ENCODE measurements at regions not wholly inside any gene's neighbourhood (a gene's known extent, or its start where the extent isn't known, plus 50 kb on each side); places are given as distances from the start of the nearest gene placed in this dataset.

- TF ChIP-seq CTCF (conservative IDR thresholded peaks at IDR 0.05) = no peak
- no peak for TF ChIP-seq ZFX (IDR thresholded peaks at IDR 0.05)
Observed at GRCh38 chr1:223052462-223052861, 90.6 kb downstream of the TLR5 start.
